HepG2 (cell line): ENCODE measurements at regions not wholly inside any gene's neighbourhood (a gene's known extent, or its start where the extent isn't known, plus 50 kb on each side); places are given as distances from the start of the nearest gene placed in this dataset.

Source experiments
- ATAC-seq: fragments of 200-7000 bp; cut with Tn5 transposase; 3 replicates; pipeline ENCODE4 v1.9.1; 2020; ENCODE audit warnings: mild to moderate bottlenecking, moderate library complexity
- BruUV-seq: library from RNA; stranded (reverse); fragments of 400-500 nt; replicated peaks from 2 replicates; lab custom pipeline; 2021; lab: Mats Ljungman, UMichigan
- CTCF ChIA-PET: fragments of 300-600 bp; formaldehyde crosslinking; extraction: SDS; loops from one replicate; lab custom pipeline; 2021; ENCODE audit warnings: low total read pairs, inconsistent platforms, low intra/inter-chr PET ratio; lab: Yijun Ruan, JAX
- POLR2A ChIA-PET: fragments of 350-600 bp; sonication (Branson Sonifier 250); formaldehyde crosslinking; loops from one replicate; lab custom pipeline; 2020; ENCODE audit warnings: antibody characterized with exemption, inconsistent platforms; lab: Yijun Ruan, JAX
- DNase-seq: peaks from one replicate; pipeline ENCODE4 v3.0.0-alpha.2; 2015; ENCODE audit warnings: low spot score
- FAIRE-seq: peaks from 3 replicates; lab custom pipeline; 2011; peaks lifted over from hg19 to GRCh38; lab: Jason Lieb, UNC
- H2AFZ ChIP-seq: one replicate; pipeline ENCODE4 v1.6.1; 2011; ENCODE audit warnings: low read length, inconsistent platforms
- H3K27ac ChIP-seq: fragments of 300-600 bp; 3 replicates; pipeline ENCODE4 v1.8.0; 2011; ENCODE audit warnings: mixed run types, mild to moderate bottlenecking, mixed read lengths, low read length, inconsistent platforms; ENCODE audit not compliant: insufficient read depth; ENCODE audit errors: extremely low read length
- H3K27me3 ChIP-seq, 2 experiments: fragments of 200-600 bp in 1 of 2; 2 replicates in 1 of 2; 3 replicates in 1 of 2; pipeline versions ENCODE4 v1.6.0 to v1.8.0; 2011; ENCODE audit warnings: low read length in 2 of 2, mild to moderate bottlenecking in 2 of 2, moderate library complexity in 2 of 2, inconsistent platforms in 1 of 2; ENCODE audit not compliant: insufficient read depth in 2 of 2, control insufficient read depth in 1 of 2
- H3K36me3 ChIP-seq, 2 experiments: fragments of 200-600 bp in 1 of 2; replicated peaks in 1 of 2; 2 replicates in 1 of 2; 3 replicates in 1 of 2; pipeline versions ENCODE4 v1.5.1 to v1.8.0; 2011; ENCODE audit warnings: low read length in 2 of 2, inconsistent platforms in 1 of 2; ENCODE audit not compliant: insufficient read depth in 2 of 2, control insufficient read depth in 1 of 2
- H3K4me1 ChIP-seq: 2 replicates; pipeline ENCODE4 v1.5.1; 2012; ENCODE audit warnings: low read length, inconsistent platforms; ENCODE audit not compliant: insufficient read depth
- H3K4me2 ChIP-seq: 2 replicates; pipeline ENCODE4 v1.6.0; 2011; ENCODE audit warnings: low read depth, low read length, inconsistent platforms
- H3K4me3 ChIP-seq, 3 experiments: fragments of 200-600 bp in 1 of 3; sonication (generic), shearing (Covaris generic) in 1 of 3; replicated peaks in 1 of 3; 2 replicates each; pipeline ENCODE4 v1.5.1; 2011 to 2016; ENCODE audit warnings: low read length in 3 of 3, inconsistent platforms in 2 of 3, low read depth in 2 of 3, mild to moderate bottlenecking in 2 of 3, control low read depth in 1 of 3, mixed read lengths in 1 of 3; ENCODE audit not compliant: insufficient read depth in 1 of 3
- H3K79me2 ChIP-seq: one replicate; pipeline ENCODE4 v1.6.1; 2011; ENCODE audit warnings: low read length, inconsistent platforms; ENCODE audit not compliant: insufficient read depth
- H3K9ac ChIP-seq: 2 replicates; pipeline ENCODE4 v1.6.0; 2011; ENCODE audit warnings: mild to moderate bottlenecking, low read depth, low read length, inconsistent platforms; ENCODE audit not compliant: insufficient read depth
- H3K9me3 ChIP-seq: 2 replicates; pipeline ENCODE4 v1.5.1; 2012; ENCODE audit warnings: mild to moderate bottlenecking, low read length
- H4K20me1 ChIP-seq: 2 replicates; pipeline ENCODE4 v1.6.0; 2011; ENCODE audit warnings: inconsistent platforms, mild to moderate bottlenecking, low read length, moderate library complexity; ENCODE audit not compliant: insufficient read depth
- KAT8 ChIP-seq: IDR thresholded peaks from 2 replicates; pipeline ENCODE4 v1.6.1; 2016; ENCODE audit warnings: missing genetic modification reagents, missing compliant biosample characterization
- MLX ChIP-seq: IDR thresholded peaks from 2 replicates; pipeline ENCODE4 v1.6.1; 2016
- PRDM4 ChIP-seq: sonication (generic); formaldehyde crosslinking; IDR thresholded peaks from 2 replicates; pipeline ENCODE4 v1.9.0; 2021; ENCODE audit warnings: missing genetic modification reagents, borderline replicate concordance
- SALL2 ChIP-seq: sonication (generic); formaldehyde crosslinking; IDR thresholded peaks from 2 replicates; pipeline ENCODE4 v1.8.1; 2023; ENCODE audit warnings: mild to moderate bottlenecking, missing genetic modification reagents, inconsistent platforms
- ZNF263 ChIP-seq: sonication (generic); formaldehyde crosslinking; IDR thresholded peaks from 2 replicates; pipeline ENCODE4 v1.4.0; 2020; ENCODE audit warnings: missing genetic modification reagents
- WGBS: methylation state at CpG from one replicate; pipeline ENCODE4 v1.1.6; 2017; ENCODE audit warnings: low lambda C conversion rate; 5-methylcytosine and 5-hydroxymethylcytosine counted together
- in situ Hi-C: cut with HindIII; loops from 2 replicates; pipeline ENCODE4 v1.10.0; 2017; ENCODE audit warnings: low pct_unique_long_range_greater_than_20kb; ENCODE audit not compliant: extremely low pct_ligation_motif_present
- intact Hi-C: fragments of 100-400 bp; cut with micrococcal nuclease; formaldehyde crosslinking; loops from one replicate; pipeline ENCODE4 v1.10.0; 2022; ENCODE audit not compliant: unreplicated experiment
- TF ChIP-seq, protein P1 (sequence below): sonication (generic); formaldehyde crosslinking; IDR thresholded peaks from 2 replicates; pipeline ENCODE4 v1.5.0; 2020; ENCODE audit warnings: mild to moderate bottlenecking, missing genetic modification reagents, moderate library complexity
- TF ChIP-seq, protein P2 (sequence below): fragments of 450-650 bp; IDR thresholded peaks from 2 replicates; pipeline ENCODE4 v1.6.1; 2017; ENCODE audit warnings: mild to moderate bottlenecking

GRCh38 chr2:118459426-118459825 lies 371.2 kb downstream of the INSIG2 start:
- POLR2A ChIA-PET = no interaction called here
- BruUV-seq = no TSS peak
- no peak for TF ChIP-seq KAT8 (CRISPR knock-in tag)
- TF ChIP-seq, protein P1, sequence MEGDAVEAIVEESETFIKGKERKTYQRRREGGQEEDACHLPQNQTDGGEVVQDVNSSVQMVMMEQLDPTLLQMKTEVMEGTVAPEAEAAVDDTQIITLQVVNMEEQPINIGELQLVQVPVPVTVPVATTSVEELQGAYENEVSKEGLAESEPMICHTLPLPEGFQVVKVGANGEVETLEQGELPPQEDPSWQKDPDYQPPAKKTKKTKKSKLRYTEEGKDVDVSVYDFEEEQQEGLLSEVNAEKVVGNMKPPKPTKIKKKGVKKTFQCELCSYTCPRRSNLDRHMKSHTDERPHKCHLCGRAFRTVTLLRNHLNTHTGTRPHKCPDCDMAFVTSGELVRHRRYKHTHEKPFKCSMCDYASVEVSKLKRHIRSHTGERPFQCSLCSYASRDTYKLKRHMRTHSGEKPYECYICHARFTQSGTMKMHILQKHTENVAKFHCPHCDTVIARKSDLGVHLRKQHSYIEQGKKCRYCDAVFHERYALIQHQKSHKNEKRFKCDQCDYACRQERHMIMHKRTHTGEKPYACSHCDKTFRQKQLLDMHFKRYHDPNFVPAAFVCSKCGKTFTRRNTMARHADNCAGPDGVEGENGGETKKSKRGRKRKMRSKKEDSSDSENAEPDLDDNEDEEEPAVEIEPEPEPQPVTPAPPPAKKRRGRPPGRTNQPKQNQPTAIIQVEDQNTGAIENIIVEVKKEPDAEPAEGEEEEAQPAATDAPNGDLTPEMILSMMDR = peak; percentile 19; the same call in 1 of the 2 replicates
- TF ChIP-seq, all 625 proteins: peak for 1
- no peak overlapping the region for H3K4me3 ChIP-seq
- H2AFZ ChIP-seq = no peak overlapping the region
- H3K9me3 ChIP-seq = no peaks in the 10 kb centered on the region
- DNase-seq = no peak
- H3K4me1 ChIP-seq = no peaks in the 10 kb centered on the region
- no peaks in the 10 kb centered on the region for H3K27me3 ChIP-seq
- CTCF ChIA-PET = no interaction called here
- WGBS = 48% methylated on average over 1 of the region's 1 CpG
- in situ Hi-C loops = no loop called here
- no peaks in the 10 kb centered on the region for H3K36me3 ChIP-seq
- intact Hi-C loops = no loop called here
- no peak overlapping the region for H3K27ac ChIP-seq
- no peak overlapping the region for H3K9ac ChIP-seq
- ATAC-seq = peak; percentile 62; the same call in 2 of the 3 replicates
- FAIRE-seq = no peak
- no peak overlapping the region for H3K4me2 ChIP-seq
- no peaks in the 10 kb centered on the region for H4K20me1 ChIP-seq
- no peaks in the 10 kb centered on the region for H3K79me2 ChIP-seq

DNA sequence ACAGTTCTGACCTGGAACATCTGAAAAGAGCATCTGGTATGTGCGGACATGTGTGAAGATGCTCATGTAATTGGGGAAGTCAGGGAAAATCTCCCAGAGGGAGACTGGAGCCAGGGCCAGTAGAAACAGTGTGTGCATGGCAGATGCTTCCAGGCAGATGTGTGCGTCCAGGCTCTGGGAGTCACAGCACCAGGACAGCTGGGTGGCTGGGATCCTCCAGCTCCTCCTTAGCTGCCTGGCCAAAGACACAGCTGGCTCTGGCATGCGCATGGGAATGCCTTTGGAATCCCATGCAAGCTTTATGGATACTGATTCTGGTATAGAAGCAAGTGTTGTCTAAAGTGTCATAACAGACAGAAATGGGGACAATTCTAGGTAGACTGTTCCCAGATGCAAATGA lies 369.7 kb downstream of the INSIG2 start:
- no peaks in the 10 kb centered on the region for H3K79me2 ChIP-seq
- ATAC-seq = no peak
- H3K36me3 ChIP-seq = no peaks in the 10 kb centered on the region
- no peak overlapping the region for H3K9ac ChIP-seq
- no peaks in the 10 kb centered on the region for H3K4me1 ChIP-seq
- no peak overlapping the region for H3K4me2 ChIP-seq
- H3K4me3 ChIP-seq = no peak overlapping the region
- no peak overlapping the region for H3K27ac ChIP-seq
- intact Hi-C loops (no loop called here), in situ Hi-C loops (no loop called here)
- H3K27me3 ChIP-seq = no peaks in the 10 kb centered on the region
- ChIA-PET CTCF (no interaction called here), POLR2A (no interaction called here)
- WGBS = 89% methylated on average over 3 of the region's 3 CpGs
- H2AFZ ChIP-seq = no peak overlapping the region
- H4K20me1 ChIP-seq = no peaks in the 10 kb centered on the region
- FAIRE-seq = no peak
- TF ChIP-seq, protein P2, sequence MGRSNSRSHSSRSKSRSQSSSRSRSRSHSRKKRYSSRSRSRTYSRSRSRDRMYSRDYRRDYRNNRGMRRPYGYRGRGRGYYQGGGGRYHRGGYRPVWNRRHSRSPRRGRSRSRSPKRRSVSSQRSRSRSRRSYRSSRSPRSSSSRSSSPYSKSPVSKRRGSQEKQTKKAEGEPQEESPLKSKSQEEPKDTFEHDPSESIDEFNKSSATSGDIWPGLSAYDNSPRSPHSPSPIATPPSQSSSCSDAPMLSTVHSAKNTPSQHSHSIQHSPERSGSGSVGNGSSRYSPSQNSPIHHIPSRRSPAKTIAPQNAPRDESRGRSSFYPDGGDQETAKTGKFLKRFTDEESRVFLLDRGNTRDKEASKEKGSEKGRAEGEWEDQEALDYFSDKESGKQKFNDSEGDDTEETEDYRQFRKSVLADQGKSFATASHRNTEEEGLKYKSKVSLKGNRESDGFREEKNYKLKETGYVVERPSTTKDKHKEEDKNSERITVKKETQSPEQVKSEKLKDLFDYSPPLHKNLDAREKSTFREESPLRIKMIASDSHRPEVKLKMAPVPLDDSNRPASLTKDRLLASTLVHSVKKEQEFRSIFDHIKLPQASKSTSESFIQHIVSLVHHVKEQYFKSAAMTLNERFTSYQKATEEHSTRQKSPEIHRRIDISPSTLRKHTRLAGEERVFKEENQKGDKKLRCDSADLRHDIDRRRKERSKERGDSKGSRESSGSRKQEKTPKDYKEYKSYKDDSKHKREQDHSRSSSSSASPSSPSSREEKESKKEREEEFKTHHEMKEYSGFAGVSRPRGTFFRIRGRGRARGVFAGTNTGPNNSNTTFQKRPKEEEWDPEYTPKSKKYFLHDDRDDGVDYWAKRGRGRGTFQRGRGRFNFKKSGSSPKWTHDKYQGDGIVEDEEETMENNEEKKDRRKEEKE = no peak
- no peak for TF ChIP-seq SALL2
- no peak for TF ChIP-seq ZNF263
- no peak for TF ChIP-seq MLX
- TF ChIP-seq PRDM4 = no peak
- DNase-seq = no peak
- BruUV-seq = no TSS peak
- no peaks in the 10 kb centered on the region for H3K9me3 ChIP-seq
